ENCODE measurements at regions not wholly inside any gene's neighbourhood (a gene's known extent, or its start where the extent isn't known, plus 50 kb on each side); places are given as distances from the start of the nearest gene placed in this dataset.

GRCh38 chr15:46854564-46854963 lies 862.7 kb upstream of the SEMA6D start:
- TF ChIP-seq CTCF (IDR thresholded peaks at IDR 0.05; ENCODE audit: low read length) (no peak), EZH2 (IDR thresholded peaks at IDR 0.05; ENCODE audit: borderline replicate concordance, low read length) (no peak)
